NCI-H446 (cell line): ENCODE measurements at regions not wholly inside any gene's neighbourhood (a gene's known extent, or its start where the extent isn't known, plus 50 kb on each side); places are given as distances from the start of the nearest gene placed in this dataset.
A peak's percentile ranks its signal among the peaks of the same experiment; 100 is the strongest.
"Not testable (repeated sequence)": the region's sequence is repeated elsewhere in the genome, so short reads cannot be mapped to it uniquely, and the experiment has no call there.

Experiments used
- DNase-seq, 2 experiments: peaks; one replicate each; lab custom pipeline; 2025; lab: John Stamatoyannopoulos, UW

DNA sequence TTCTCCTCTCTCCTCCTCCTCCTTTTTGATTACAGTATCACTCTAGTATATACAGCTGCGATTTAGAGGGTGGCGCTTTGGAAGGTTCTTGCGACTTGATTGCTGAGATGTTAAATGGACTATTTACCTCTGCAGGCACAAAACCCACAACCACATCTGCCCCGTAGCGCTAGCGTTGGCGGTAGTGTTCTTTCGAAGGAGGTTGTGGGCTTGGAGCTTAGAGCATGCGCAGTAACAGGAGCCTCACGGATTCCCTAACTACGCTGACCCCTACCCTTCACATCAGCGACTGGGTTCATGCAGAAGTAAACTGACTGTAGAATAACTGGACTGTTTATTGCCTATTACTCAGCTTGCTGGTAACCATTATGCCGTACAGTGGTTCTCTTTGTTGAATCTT is 58.0 kb downstream of the CGGBP1 start:
- no peak for DNase-seq

DNA sequence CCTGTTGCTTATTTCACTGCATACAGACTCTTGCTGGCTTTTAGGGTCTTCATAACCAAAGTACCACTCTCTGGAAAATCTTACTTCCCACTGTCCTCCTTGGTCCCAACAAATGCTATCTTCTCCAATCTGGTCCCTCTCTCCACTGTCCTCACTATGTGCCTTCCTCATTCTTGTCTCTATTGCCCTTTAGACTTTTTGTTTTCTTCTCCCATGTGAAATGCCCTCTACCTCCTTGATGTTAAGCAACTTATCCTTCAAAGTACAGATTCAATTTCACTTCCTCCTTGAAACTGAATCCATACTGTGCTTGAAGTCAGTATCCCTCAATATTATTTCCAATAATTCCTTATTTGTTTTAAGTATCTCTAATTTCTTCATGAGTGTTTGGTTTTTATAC is 60.8 kb downstream of the CGGBP1 start:
- no peak for DNase-seq

DNA sequence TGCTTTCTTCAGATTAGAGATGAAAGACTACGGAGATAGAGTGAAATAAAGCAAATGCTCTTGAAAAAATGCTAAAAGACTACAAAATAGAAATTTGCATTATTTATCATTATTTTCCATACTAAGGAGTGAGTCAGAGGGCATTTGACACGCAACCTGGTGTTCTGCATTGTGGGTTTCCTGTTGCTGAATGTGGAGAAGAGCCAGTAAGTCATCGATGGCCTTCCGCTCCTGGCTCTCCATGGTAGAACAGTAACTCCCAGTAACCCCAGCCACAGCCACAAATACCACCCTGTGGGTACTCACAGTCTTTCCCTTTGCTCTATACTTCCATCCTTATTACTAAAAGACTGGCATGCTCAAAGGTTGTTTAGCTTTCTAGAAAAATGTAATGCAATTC is 61.5 kb downstream of the CGGBP1 start:
- no peak for DNase-seq

- DNase-seq = no peak
Observed at GRCh38 chr3:87996882-87997281, 61.9 kb downstream of the CGGBP1 start.

GRCh38 chr3:87993566-87993965 is 65.2 kb downstream of the CGGBP1 start:
- DNase-seq = no peak

GRCh38 chr3:87987952-87988351 is 70.9 kb downstream of the CGGBP1 start:
- DNase-seq = no peak

GRCh38 chr3:87982421-87982820 is 76.4 kb downstream of the CGGBP1 start:
- no peak for DNase-seq

GRCh38 chr3:87979527-87979926 is 79.3 kb downstream of the CGGBP1 start:
- no peak for DNase-seq

DNA sequence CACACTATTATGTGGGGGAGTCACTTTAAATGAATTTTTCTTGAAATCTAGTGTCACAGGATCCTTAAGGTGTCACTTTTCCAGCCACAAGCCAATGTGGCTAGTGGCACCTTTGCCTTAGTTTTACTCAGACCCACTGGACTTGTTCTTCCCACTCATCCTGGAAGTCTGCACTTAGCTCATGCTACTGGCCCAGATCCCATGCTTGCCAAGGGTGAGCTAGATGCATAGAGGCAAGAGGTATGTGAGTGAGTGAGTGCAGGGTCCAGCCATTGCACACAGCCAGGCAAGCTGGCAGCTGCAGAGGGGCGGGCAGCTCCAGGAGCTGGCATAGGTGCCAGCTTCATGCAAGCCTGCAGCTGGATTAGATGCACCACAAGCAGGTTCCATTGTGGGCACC is 81.0 kb downstream of the CGGBP1 start:
- no peak for DNase-seq

DNA sequence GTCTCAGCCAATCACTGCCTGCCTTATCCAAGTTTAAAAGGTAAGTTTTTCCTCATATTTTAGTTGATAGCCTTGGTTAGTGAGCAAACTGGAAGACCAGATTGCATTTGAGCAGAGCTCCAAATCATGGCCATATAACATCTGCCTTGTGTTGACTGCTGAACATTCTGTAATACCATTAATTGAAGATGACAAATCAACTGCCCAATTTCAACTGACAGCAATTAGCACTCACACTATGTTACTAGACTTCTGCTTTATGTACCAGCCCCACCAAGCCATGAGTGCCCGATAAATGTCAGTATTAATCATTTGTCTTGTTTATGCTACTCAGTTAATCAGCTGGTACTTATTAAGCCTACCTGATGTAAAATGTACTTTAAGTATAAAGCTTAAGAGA is 83.1 kb downstream of the CGGBP1 start:
- DNase-seq = no peak

DNA sequence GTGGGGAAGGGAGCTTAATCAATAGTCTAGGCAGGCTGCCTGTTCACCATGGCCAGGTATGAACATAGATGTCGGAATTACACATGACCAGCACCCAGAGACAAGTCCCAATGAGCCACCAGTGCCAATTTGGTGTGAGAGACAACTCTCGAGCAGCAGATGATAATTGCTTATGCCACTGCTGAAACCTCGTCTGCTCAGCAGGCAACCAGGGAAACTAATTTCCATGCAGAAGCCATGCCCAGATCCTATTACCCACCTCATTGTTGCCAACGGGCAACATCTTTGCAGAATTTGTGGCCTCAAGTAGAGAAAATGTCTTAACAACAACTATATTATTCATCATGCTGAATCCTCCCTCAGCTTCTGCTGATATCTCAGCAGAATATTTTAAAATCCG is 84.9 kb downstream of the CGGBP1 start:
- no peak for DNase-seq

GRCh38 chr3:87969620-87970019 is 89.2 kb downstream of the CGGBP1 start:
- no peak for DNase-seq

DNA sequence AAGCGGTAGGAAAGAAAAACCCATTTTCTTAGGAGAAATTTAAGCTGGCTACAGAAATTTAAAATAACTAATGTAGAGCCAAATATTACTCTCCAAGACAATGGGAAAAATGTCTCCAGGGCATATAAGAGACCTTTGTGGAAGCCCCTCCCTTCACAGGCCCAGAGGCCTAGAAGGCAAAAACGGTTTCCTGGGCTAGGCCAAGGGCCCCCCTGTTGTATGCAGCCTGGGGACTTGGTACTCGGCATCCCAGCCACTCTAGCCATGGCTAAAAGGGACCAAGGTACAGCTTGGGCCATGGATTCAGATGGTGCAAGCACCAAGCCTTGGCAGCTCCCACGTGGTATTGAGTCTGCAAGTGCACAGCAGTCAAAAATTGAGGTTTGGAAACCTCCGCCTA is 90.1 kb downstream of the CGGBP1 start:
- no peak for DNase-seq

DNA sequence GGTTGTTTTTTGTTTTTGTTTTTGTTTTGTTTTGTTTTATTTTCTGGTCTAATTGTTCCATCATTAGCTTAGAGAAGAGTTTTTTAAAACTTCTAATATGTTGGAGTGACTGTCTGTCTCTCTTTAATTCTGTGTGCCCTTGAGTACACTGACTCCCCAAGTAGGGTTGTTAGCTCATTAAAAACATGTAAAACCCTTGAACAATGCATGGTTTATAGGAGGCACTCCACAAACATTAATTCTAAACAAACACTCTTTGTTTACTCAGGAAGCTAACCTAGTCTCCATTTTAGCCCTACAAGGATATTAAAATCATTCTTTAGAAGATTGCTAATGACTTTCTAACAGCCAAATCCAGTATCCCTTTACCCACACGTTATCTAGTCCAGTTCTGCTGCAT is 100.5 kb downstream of the CGGBP1 start:
- DNase-seq = no peak

DNA sequence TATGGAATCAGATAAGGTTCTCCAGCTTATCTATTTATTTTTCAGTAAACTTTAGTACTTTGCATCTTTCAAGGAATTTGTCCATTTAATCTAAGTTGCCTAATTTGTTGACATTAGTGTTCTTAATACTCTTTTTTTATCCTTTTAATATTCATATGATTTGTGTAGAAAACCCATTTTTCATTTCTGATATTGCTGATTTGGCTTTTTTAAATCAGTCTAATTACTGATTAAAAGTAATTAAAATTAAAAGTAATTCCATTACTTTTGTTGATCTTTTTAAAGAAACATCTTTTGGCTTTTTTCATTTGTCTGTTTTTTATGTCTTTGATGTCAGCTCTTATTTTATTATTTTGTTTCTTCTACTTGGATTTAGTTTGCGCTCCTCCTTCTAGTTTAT is 101.2 kb downstream of the CGGBP1 start:
- no peak for DNase-seq

GRCh38 chr3:87949879-87950208 is 109.0 kb downstream of the CGGBP1 start:
- DNase-seq = no peak

DNA sequence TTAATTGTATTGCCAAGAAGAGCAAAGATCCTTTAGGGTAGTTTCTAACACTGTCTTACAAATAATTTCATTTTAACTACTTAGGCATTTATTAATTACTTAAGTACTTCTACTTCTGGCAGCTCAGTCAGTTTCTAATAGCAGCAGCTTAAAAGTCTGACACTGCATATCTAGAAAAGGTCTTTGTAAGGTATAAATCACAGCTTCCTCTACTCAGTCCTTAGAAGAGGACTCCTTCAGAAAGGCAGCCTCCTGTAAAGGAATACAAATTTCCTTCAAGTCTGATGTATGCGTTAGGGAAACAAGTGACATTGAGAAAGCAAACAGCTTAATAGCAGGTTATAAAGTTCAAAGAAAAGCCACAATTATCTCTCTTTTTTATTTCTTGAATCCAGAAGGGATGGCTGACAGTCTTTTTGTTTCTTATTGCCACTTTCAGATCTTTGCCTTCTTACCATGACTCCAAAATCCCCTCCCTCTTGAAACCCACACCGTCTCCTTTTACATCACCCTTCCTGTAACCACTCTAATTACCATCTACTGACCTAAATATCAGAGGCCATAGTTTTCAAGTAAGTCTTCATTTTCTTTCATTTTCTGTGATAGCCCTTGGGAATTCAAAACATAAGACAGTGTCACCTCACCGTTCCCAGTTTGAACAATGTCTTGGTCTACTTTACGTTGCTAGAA is 109.5 kb downstream of the CGGBP1 start:
- no peak for DNase-seq

GRCh38 chr3:87946007-87946406 is 112.8 kb downstream of the CGGBP1 start:
- DNase-seq = not testable (repeated sequence)

- DNase-seq = not testable (repeated sequence)
Observed at GRCh38 chr3:87942256-87942655, 116.5 kb downstream of the CGGBP1 start.

DNA sequence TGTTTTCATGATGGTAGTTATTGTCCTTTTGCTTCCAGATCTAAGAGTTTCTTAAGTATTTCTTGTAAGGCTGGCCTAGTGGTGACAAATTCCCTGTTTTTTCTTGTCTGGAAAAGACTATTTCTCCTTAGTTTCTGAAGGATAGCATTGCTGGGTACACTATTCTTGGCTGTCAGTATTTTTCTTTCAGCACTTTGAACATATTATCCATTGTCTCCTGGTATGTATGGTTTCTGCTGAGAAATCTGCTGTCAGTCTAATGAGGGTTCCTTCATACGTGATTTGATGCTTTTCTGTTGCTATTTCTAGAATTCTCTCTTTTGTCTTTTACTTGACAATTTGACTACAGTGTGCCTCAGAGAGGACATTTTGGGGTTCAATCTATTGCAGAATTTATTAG is 134.3 kb downstream of the CGGBP1 start:
- DNase-seq = no peak

GRCh38 chr3:87920549-87920948 is 138.3 kb downstream of the CGGBP1 start:
- no peak for DNase-seq

GRCh38 chr3:87901141-87901540 is 157.7 kb downstream of the CGGBP1 start:
- DNase-seq = no peak

DNA sequence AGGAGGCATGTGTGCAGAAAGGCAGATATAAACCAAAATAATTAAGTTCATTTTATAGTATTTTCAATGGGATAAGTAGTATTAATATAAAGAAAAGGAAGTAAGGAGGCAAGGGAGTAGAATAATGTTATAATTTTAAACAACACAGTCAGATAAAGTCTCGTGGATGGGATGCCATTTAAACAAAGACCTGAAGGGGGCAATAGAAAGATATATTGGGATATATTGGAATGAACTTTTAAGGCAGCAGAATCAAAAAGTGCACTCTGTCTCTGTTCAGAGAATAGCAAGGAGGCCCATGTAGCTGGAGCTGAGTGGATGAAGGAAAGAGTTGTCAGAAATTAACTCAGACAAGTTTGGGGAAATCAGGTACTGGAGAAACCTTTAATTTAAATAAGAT is 158.7 kb downstream of the CGGBP1 start:
- DNase-seq = peak in 1 of 2 experiments; percentile 0

DNA sequence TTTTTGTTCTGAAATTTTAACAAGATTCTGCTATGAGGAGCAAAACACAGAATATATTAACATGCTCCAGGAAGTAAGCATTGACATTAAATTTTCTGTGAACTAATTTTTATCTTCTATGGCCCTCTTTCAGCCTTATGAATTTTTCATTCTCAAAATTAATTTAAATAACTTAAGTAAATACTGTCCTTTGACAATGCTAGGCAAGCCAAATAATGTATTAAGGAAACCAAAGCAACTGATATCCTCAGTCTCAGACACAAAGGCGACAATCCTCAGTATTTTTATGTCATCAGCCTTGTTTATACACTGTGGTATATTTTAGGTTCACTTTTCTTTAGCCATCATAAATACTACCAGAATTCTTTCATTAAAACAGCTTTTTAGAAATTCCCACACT is 159.8 kb downstream of the CGGBP1 start:
- DNase-seq = no peak

DNA sequence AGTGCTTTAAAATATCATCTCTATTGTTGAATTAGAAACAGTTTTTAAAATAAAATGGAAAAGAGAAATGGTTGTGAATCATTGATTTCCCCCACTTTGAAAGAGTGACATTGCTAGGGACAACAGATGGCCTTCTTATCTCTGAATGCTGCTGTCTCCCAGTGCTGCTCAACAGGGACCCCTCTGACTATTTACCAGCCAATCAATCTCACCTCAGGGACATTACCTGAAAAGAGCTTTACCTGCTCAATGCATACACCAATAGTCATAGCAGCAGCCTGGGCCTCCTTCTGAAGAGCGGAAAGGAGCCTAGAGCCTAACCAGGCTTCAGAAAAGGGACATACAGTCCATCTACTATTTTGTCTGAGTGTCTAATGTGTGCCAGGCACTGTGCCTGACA is 162.8 kb downstream of the CGGBP1 start:
- DNase-seq = no peak
